ENCODE measurements at regions not wholly inside any gene's neighbourhood (a gene's known extent, or its start where the extent isn't known, plus 50 kb on each side); places are given as distances from the start of the nearest gene placed in this dataset.

DNA sequence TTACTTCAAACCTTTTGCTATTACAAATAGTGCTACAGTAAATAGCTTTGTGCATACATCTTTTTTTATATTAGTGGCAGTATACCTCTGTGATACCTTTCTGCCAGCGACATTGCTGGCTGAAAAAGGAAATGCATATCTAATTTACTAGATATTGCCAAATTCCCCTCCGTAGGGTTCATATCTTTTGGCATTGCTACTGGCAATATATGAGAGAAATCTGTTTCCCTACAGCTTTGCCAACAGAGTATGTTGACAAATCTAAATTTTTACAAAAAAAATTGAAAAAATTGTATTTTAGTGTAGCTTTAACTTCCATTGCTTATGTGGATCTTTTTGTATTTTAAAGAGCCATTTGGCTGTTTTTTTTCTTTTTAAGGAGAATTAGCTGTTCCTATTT lies 426.7 kb downstream of the TRIB2 start:
- Histone ChIP-seq H3K4me3 (no peak overlapping the region), H3K4me1 (no peaks in the 10 kb centered on the region), H3K27ac (no peak overlapping the region), H3K27me3 (ENCODE audit: low read depth) (no peaks in the 10 kb centered on the region), H3K36me3 (no peaks in the 10 kb centered on the region), H3K9me3 (no peaks in the 10 kb centered on the region)
- no peak for ATAC-seq
- TF ChIP-seq, protein P1, sequence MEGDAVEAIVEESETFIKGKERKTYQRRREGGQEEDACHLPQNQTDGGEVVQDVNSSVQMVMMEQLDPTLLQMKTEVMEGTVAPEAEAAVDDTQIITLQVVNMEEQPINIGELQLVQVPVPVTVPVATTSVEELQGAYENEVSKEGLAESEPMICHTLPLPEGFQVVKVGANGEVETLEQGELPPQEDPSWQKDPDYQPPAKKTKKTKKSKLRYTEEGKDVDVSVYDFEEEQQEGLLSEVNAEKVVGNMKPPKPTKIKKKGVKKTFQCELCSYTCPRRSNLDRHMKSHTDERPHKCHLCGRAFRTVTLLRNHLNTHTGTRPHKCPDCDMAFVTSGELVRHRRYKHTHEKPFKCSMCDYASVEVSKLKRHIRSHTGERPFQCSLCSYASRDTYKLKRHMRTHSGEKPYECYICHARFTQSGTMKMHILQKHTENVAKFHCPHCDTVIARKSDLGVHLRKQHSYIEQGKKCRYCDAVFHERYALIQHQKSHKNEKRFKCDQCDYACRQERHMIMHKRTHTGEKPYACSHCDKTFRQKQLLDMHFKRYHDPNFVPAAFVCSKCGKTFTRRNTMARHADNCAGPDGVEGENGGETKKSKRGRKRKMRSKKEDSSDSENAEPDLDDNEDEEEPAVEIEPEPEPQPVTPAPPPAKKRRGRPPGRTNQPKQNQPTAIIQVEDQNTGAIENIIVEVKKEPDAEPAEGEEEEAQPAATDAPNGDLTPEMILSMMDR (IDR thresholded peaks at IDR 0.05) = no peak
- intact Hi-C loops (cut with DNase I) = no loop called here
- DNase-seq = no peak

DNA sequence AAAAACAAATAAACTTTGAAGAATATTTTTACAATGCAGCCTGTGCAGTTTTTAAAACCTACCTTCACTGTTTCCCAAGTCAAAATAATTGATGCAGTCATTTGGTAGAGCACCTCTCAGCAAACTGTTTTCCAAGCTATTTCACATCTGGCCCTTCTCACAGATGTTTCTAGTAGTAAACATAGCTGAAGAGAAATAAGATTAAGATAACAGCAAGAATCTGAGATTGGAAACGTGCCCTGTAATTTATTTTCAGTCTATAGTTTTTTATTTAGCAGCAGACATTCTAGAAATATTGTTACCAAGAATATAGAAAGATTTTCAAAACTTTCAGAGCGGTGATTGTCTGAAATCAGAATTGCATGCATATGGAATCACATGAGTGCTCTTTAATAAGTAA lies 440.2 kb downstream of the TRIB2 start:
- H3K27ac ChIP-seq = no peak overlapping the region
- H3K9me3 ChIP-seq = no peaks in the 10 kb centered on the region
- H3K4me3 ChIP-seq = no peak overlapping the region
- DNase-seq (no peak), ATAC-seq (no peak)
- no peaks in the 10 kb centered on the region for H3K27me3 ChIP-seq (ENCODE audit: low read depth)
- TF ChIP-seq, protein P1 (IDR thresholded peaks at IDR 0.05) = no peak
- no peaks in the 10 kb centered on the region for H3K36me3 ChIP-seq
- intact Hi-C loops (cut with DNase I) = no loop called here
- no peaks in the 10 kb centered on the region for H3K4me1 ChIP-seq

GRCh38 chr2:13158466-13158865 lies 441.7 kb downstream of the TRIB2 start:
- no peaks in the 10 kb centered on the region for H3K9me3 ChIP-seq
- no peaks in the 10 kb centered on the region for H3K36me3 ChIP-seq
- TF ChIP-seq, protein P1 (IDR thresholded peaks at IDR 0.05) = no peak
- DNase-seq = no peak
- H3K27ac ChIP-seq = no peak overlapping the region
- no peaks in the 10 kb centered on the region for H3K27me3 ChIP-seq (ENCODE audit: low read depth)
- H3K4me1 ChIP-seq = no peaks in the 10 kb centered on the region
- ATAC-seq = no peak
- H3K4me3 ChIP-seq = no peak overlapping the region
- intact Hi-C loops (cut with DNase I) = no loop called here

DNA sequence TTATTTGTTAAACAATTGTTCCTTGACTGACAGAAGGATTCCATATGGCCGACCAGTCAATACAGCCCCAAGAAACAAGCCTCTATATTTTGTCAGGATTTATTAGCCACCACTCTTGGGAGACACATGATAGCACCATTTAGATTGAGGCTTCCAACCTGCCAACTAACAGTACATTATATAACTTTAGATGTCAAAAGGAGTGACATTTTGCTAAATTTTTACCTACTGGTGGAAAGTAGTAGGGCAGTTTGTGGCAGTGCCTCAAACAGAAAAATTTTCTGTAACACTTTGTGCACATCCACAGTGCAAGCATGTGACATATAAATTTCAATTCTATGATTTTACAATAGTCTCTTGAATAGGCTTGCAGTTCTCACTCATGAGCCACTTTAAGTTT lies 464.0 kb downstream of the TRIB2 start:
- DNase-seq (no peak), ATAC-seq (no peak)
- TF ChIP-seq, protein P1 (IDR thresholded peaks at IDR 0.05) = no peak
- no peak overlapping the region for H3K27ac ChIP-seq
- intact Hi-C loops (cut with DNase I) = no loop called here
- no peaks in the 10 kb centered on the region for H3K4me1 ChIP-seq
- no peaks in the 10 kb centered on the region for H3K27me3 ChIP-seq (ENCODE audit: low read depth)
- peaks cover 6% of the 10 kb centered on the region for H3K9me3 ChIP-seq
- no peaks in the 10 kb centered on the region for H3K36me3 ChIP-seq
- no peak overlapping the region for H3K4me3 ChIP-seq

- ATAC-seq (no peak), DNase-seq (no peak)
- Histone ChIP-seq H3K36me3 (no peaks in the 10 kb centered on the region), H3K9me3 (no peaks in the 10 kb centered on the region), H3K4me1 (no peaks in the 10 kb centered on the region), H3K27ac (no peak overlapping the region), H3K4me3 (no peak overlapping the region), H3K27me3 (ENCODE audit: low read depth) (peaks cover 8% of the 10 kb centered on the region)
- TF ChIP-seq, protein P1 (IDR thresholded peaks at IDR 0.05) = no peak
- intact Hi-C loops (cut with DNase I) = no loop called here
Measured at GRCh38 chr2:13193075-13193474, 476.3 kb downstream of the TRIB2 start.

DNA sequence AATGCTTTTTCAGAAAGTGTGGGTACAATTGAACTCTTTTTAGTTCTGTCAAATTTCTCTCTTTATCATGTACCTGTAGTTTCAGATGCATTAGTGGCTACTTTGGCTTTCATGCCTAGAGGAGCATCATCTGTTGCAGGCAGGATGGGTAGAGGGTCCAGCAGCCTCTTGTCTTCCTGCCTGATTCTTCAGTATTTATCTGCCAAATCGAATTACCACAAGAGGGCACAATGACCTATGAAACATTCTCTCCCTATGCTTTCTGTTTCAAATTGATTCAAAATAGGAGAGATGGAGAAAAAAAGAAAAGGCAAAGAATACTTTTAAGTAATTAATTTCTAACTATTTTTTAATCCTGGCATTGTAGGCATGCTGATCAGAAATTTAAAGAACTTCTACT lies 477.2 kb downstream of the TRIB2 start:
- intact Hi-C loops (cut with DNase I) = no loop called here
- Histone ChIP-seq H3K36me3 (no peaks in the 10 kb centered on the region), H3K4me3 (no peak overlapping the region), H3K9me3 (no peaks in the 10 kb centered on the region), H3K27me3 (ENCODE audit: low read depth) (peaks cover 8% of the 10 kb centered on the region), H3K4me1 (no peaks in the 10 kb centered on the region), H3K27ac (no peak overlapping the region)
- TF ChIP-seq, protein P1 (IDR thresholded peaks at IDR 0.05) = peak; percentile 18
- ATAC-seq (no peak), DNase-seq (no peak)

Data from lower lobe of right lung (tissue), 2 donors.